ENCODE measurements at regions not wholly inside any gene's neighbourhood (a gene's known extent, or its start where the extent isn't known, plus 50 kb on each side); places are given as distances from the start of the nearest gene placed in this dataset.

GRCh38 chr3:18730491-18730890 is 305.4 kb upstream of the SATB1 start:
- Histone ChIP-seq H3K9me3 (ENCODE audit: control insufficient read depth, low read length) (no peaks in the 10 kb centered on the region), H3K27me3 (ENCODE audit: control insufficient read depth, insufficient read depth) (no peaks in the 10 kb centered on the region), H3K4me1 (ENCODE audit: control insufficient read depth, insufficient read depth, low read length) (no peaks in the 10 kb centered on the region), H3K27ac (ENCODE audit: low read length) (no peak overlapping the region), H3K4me3 (ENCODE audit: low read length) (no peak overlapping the region)
- WGBS = 71% methylated on average over 2 of the region's 2 CpGs
- ATAC-seq = no peak
- DNase-seq = no peak
- intact Hi-C loops (cut with DNase I) = no loop called here

GRCh38 chr3:18729671-18730070 is 304.5 kb upstream of the SATB1 start:
- Histone ChIP-seq H3K4me1 (ENCODE audit: control insufficient read depth, insufficient read depth, low read length) (no peaks in the 10 kb centered on the region), H3K9me3 (ENCODE audit: control insufficient read depth, low read length) (no peaks in the 10 kb centered on the region), H3K4me3 (ENCODE audit: low read length) (no peak overlapping the region), H3K27me3 (ENCODE audit: control insufficient read depth, insufficient read depth) (no peaks in the 10 kb centered on the region), H3K27ac (ENCODE audit: low read length) (no peak overlapping the region)
- ATAC-seq (no peak), DNase-seq (no peak)
- WGBS = 82% methylated on average over 1 of the region's 1 CpG
- intact Hi-C loops (cut with DNase I) = no loop called here

GRCh38 chr3:18725668-18726407 is 300.7 kb upstream of the SATB1 start:
- H3K4me3 ChIP-seq (ENCODE audit: low read length) = no peak overlapping the region
- WGBS = 37% methylated on average over 6 of the region's 6 CpGs
- peak in 1 of 2 donors; percentile 51 for ATAC-seq

GRCh38 chr3:18724456-18724855 is 299.3 kb upstream of the SATB1 start:
- Histone ChIP-seq H3K4me3 (ENCODE audit: low read length) (no peak overlapping the region), H3K9me3 (ENCODE audit: control insufficient read depth, low read length) (no peaks in the 10 kb centered on the region), H3K4me1 (ENCODE audit: control insufficient read depth, insufficient read depth, low read length) (no peaks in the 10 kb centered on the region), H3K27me3 (ENCODE audit: control insufficient read depth, insufficient read depth) (no peaks in the 10 kb centered on the region), H3K27ac (ENCODE audit: low read length) (no peak overlapping the region)
- 74% methylated on average over 2 of the region's 2 CpGs for WGBS
- no peak for ATAC-seq
- intact Hi-C loops (cut with DNase I) = no loop called here
- DNase-seq = no peak

More at GRCh38 chr3:18725668-18726407, 300.7 kb upstream of the SATB1 start:
- no peaks in the 10 kb centered on the region for H3K9me3 ChIP-seq (ENCODE audit: control insufficient read depth, low read length)
- H3K27me3 ChIP-seq (ENCODE audit: control insufficient read depth, insufficient read depth) = no peaks in the 10 kb centered on the region
- intact Hi-C loops (cut with DNase I) = no loop called here
- H3K27ac ChIP-seq (ENCODE audit: low read length) = no peak overlapping the region
- no peaks in the 10 kb centered on the region for H3K4me1 ChIP-seq (ENCODE audit: control insufficient read depth, insufficient read depth, low read length)
- no peak for DNase-seq

GRCh38 chr3:18723206-18723810 is 298.2 kb upstream of the SATB1 start:
- Histone ChIP-seq H3K27ac (ENCODE audit: low read length) (no peak overlapping the region), H3K4me3 (ENCODE audit: low read length) (no peak overlapping the region), H3K9me3 (ENCODE audit: control insufficient read depth, low read length) (no peaks in the 10 kb centered on the region), H3K4me1 (ENCODE audit: control insufficient read depth, insufficient read depth, low read length) (no peaks in the 10 kb centered on the region), H3K27me3 (ENCODE audit: control insufficient read depth, insufficient read depth) (no peaks in the 10 kb centered on the region)
- DNase-seq = no peak
- ATAC-seq = no peak
- 94% methylated on average over 1 of the region's 1 CpG for WGBS
- intact Hi-C loops (cut with DNase I) = no loop called here

- no peaks in the 10 kb centered on the region for H3K27me3 ChIP-seq (ENCODE audit: control insufficient read depth, insufficient read depth)
- no peak overlapping the region for H3K4me3 ChIP-seq (ENCODE audit: low read length)
- intact Hi-C loops (cut with DNase I) = no loop called here
- no peak overlapping the region for H3K27ac ChIP-seq (ENCODE audit: low read length)
- WGBS = 75% methylated on average over 5 of the region's 5 CpGs
- ATAC-seq (no peak), DNase-seq (no peak)
- H3K4me1 ChIP-seq (ENCODE audit: control insufficient read depth, insufficient read depth, low read length) = peaks cover 1% of the 10 kb centered on the region
- no peaks in the 10 kb centered on the region for H3K9me3 ChIP-seq (ENCODE audit: control insufficient read depth, low read length)
These were observed 295.4 kb upstream of the SATB1 start for GRCh38 chr3:18720543-18720942.

GRCh38 chr3:18717598-18717997 is 292.5 kb upstream of the SATB1 start:
- no peak for ATAC-seq
- no peak for DNase-seq
- H3K27me3 ChIP-seq (ENCODE audit: control insufficient read depth, insufficient read depth) = no peaks in the 10 kb centered on the region
- no peaks in the 10 kb centered on the region for H3K9me3 ChIP-seq (ENCODE audit: control insufficient read depth, low read length)
- WGBS = 82% methylated on average over 2 of the region's 2 CpGs
- no peak overlapping the region for H3K4me3 ChIP-seq (ENCODE audit: low read length)
- peaks cover 1% of the 10 kb centered on the region for H3K4me1 ChIP-seq (ENCODE audit: control insufficient read depth, insufficient read depth, low read length)
- intact Hi-C loops (cut with DNase I) = no loop called here
- H3K27ac ChIP-seq (ENCODE audit: low read length) = no peak overlapping the region

- Histone ChIP-seq H3K4me1 (ENCODE audit: control insufficient read depth, insufficient read depth, low read length) (peaks cover 1% of the 10 kb centered on the region), H3K4me3 (ENCODE audit: low read length) (no peak overlapping the region), H3K9me3 (ENCODE audit: control insufficient read depth, low read length) (no peaks in the 10 kb centered on the region), H3K27me3 (ENCODE audit: control insufficient read depth, insufficient read depth) (no peaks in the 10 kb centered on the region), H3K27ac (ENCODE audit: low read length) (no peak overlapping the region)
- intact Hi-C loops (cut with DNase I) = no loop called here
- ATAC-seq (no peak), DNase-seq (no peak)
- WGBS = 54% methylated on average over 3 of the region's 3 CpGs
These were observed 291.7 kb upstream of the SATB1 start for GRCh38 chr3:18716821-18717220.

GRCh38 chr3:18716101-18716500 is 291.0 kb upstream of the SATB1 start:
- 75% methylated on average over 2 of the region's 2 CpGs for WGBS
- Histone ChIP-seq H3K27ac (ENCODE audit: low read length) (no peak overlapping the region), H3K4me3 (ENCODE audit: low read length) (no peak overlapping the region), H3K9me3 (ENCODE audit: control insufficient read depth, low read length) (no peaks in the 10 kb centered on the region), H3K4me1 (ENCODE audit: control insufficient read depth, insufficient read depth, low read length) (peaks cover 1% of the 10 kb centered on the region), H3K27me3 (ENCODE audit: control insufficient read depth, insufficient read depth) (no peaks in the 10 kb centered on the region)
- intact Hi-C loops (cut with DNase I) = no loop called here
- no peak for DNase-seq
- ATAC-seq = no peak

- Histone ChIP-seq H3K4me3 (ENCODE audit: low read length) (no peak overlapping the region), H3K27me3 (ENCODE audit: control insufficient read depth, insufficient read depth) (no peaks in the 10 kb centered on the region), H3K4me1 (ENCODE audit: control insufficient read depth, insufficient read depth, low read length) (peaks cover 1% of the 10 kb centered on the region), H3K27ac (ENCODE audit: low read length) (no peak overlapping the region), H3K9me3 (ENCODE audit: control insufficient read depth, low read length) (no peaks in the 10 kb centered on the region)
- ATAC-seq (no peak), DNase-seq (no peak)
- intact Hi-C loops (cut with DNase I) = no loop called here
These were observed 290.1 kb upstream of the SATB1 start for GRCh38 chr3:18715208-18715607.

GRCh38 chr3:18713577-18713951 is 288.4 kb upstream of the SATB1 start:
- DNase-seq = no peak
- no peak for ATAC-seq
- H3K27ac ChIP-seq (ENCODE audit: low read length) = no peak overlapping the region
- H3K4me1 ChIP-seq (ENCODE audit: control insufficient read depth, insufficient read depth, low read length) = peaks cover 1% of the 10 kb centered on the region
- no peak overlapping the region for H3K4me3 ChIP-seq (ENCODE audit: low read length)
- intact Hi-C loops (cut with DNase I) = no loop called here
- H3K27me3 ChIP-seq (ENCODE audit: control insufficient read depth, insufficient read depth) = no peaks in the 10 kb centered on the region
- 93% methylated on average over 2 of the region's 2 CpGs for WGBS
- H3K9me3 ChIP-seq (ENCODE audit: control insufficient read depth, low read length) = no peaks in the 10 kb centered on the region

All from right cardiac atrium (tissue), 5 donors.